Kidney glomerular epithelial cell (primary cell): ENCODE measurements at regions not wholly inside any gene's neighbourhood (a gene's known extent, or its start where the extent isn't known, plus 50 kb on each side); places are given as distances from the start of the nearest gene placed in this dataset.
A peak's percentile ranks its signal among the peaks of the same experiment; 100 is the strongest.

Source experiments
- DNase-seq: peaks from one replicate; lab custom pipeline; 2025; lab: John Stamatoyannopoulos, UW

GRCh38 chr10:10850214-10850613 lies 167.5 kb upstream of the CELF2 start:
- no peak for DNase-seq

GRCh38 chr10:10852464-10852863 lies 165.2 kb upstream of the CELF2 start:
- no peak for DNase-seq

GRCh38 chr10:10853954-10854353 lies 163.7 kb upstream of the CELF2 start:
- DNase-seq: no peak

- DNase-seq: no peak
These were observed 162.9 kb upstream of the CELF2 start for GRCh38 chr10:10854725-10855124.

- no peak for DNase-seq
These were observed 162.5 kb upstream of the CELF2 start for GRCh38 chr10:10855151-10855581.

- no peak for DNase-seq
These were observed 157.2 kb upstream of the CELF2 start for GRCh38 chr10:10860455-10860976.

GRCh38 chr10:10865303-10865702 lies 152.4 kb upstream of the CELF2 start:
- no peak for DNase-seq

- DNase-seq: no peak
These were observed 151.8 kb upstream of the CELF2 start for GRCh38 chr10:10865913-10866312.

GRCh38 chr10:10869592-10869991 lies 148.1 kb upstream of the CELF2 start:
- DNase-seq: no peak

GRCh38 chr10:10870523-10871241 lies 147.0 kb upstream of the CELF2 start:
- no peak for DNase-seq

- no peak for DNase-seq
These were observed 146.3 kb upstream of the CELF2 start for GRCh38 chr10:10871352-10871751.

GRCh38 chr10:10872035-10872673 lies 145.5 kb upstream of the CELF2 start:
- DNase-seq: peak; percentile 78

- DNase-seq: no peak
These were observed 144.9 kb upstream of the CELF2 start for GRCh38 chr10:10872764-10873163.

- DNase-seq: no peak
These were observed 144.4 kb upstream of the CELF2 start for GRCh38 chr10:10873289-10873688.

GRCh38 chr10:10873915-10874314 lies 143.8 kb upstream of the CELF2 start:
- no peak for DNase-seq

- DNase-seq: peak; percentile 9
These were observed 138.7 kb upstream of the CELF2 start for GRCh38 chr10:10878963-10879362.

GRCh38 chr10:10881117-10881813 lies 136.4 kb upstream of the CELF2 start:
- no peak for DNase-seq

- DNase-seq: no peak
These were observed 133.9 kb upstream of the CELF2 start for GRCh38 chr10:10883737-10884136.

- no peak for DNase-seq
These were observed 130.7 kb upstream of the CELF2 start for GRCh38 chr10:10886861-10887531.

- no peak for DNase-seq
These were observed 126.3 kb upstream of the CELF2 start for GRCh38 chr10:10891124-10892082.

- no peak for DNase-seq
These were observed 125.3 kb upstream of the CELF2 start for GRCh38 chr10:10892290-10892875.
